SK-N-MC (cell line): ENCODE measurements at regions not wholly inside any gene's neighbourhood (a gene's known extent, or its start where the extent isn't known, plus 50 kb on each side); places are given as distances from the start of the nearest gene placed in this dataset.

Source experiments
- DNase-seq: peaks from one replicate; pipeline ENCODE4 v3.0.0-alpha.2; 2011; ENCODE audit warnings: low read depth, low spot score
- H3K27ac ChIP-seq: fragments of 200-600 bp; sonication (generic); 2 replicates; pipeline ENCODE4 v1.5.1; 2016; ENCODE audit warnings: mixed run types
- H3K36me3 ChIP-seq: fragments of 200-600 bp; sonication (generic); 2 replicates; pipeline ENCODE4 v1.6.1; 2017; ENCODE audit warnings: antibody characterized with exemption, low read length, mixed read lengths; ENCODE audit not compliant: insufficient read depth
- H3K4me3 ChIP-seq: fragments of 200-600 bp; sonication (generic); 2 replicates; pipeline ENCODE4 v1.5.1; 2016
- H3K9ac ChIP-seq: fragments of 200-600 bp; sonication (generic); 2 replicates; pipeline ENCODE4 v1.8.0; 2017; ENCODE audit warnings: mixed run types, mixed read lengths; ENCODE audit not compliant: insufficient read length
- H3K9me3 ChIP-seq: fragments of 200-600 bp; sonication (generic); 2 replicates; pipeline ENCODE4 v1.6.1; 2017; ENCODE audit warnings: low read depth, mild to moderate bottlenecking, antibody characterized with exemption, low read length, moderate library complexity, mixed read lengths
- EZH2 ChIP-seq: fragments of 200-600 bp; sonication (generic); IDR thresholded peaks from one replicate; pipeline ENCODE4 v1.6.1; 2017; ENCODE audit warnings: antibody characterized with exemption
- FOXP2 ChIP-seq: optimal IDR thresholded peaks from 2 replicates; pipeline ENCODE3; 2011; ENCODE audit warnings: mild to moderate bottlenecking, moderate library complexity; ENCODE audit not compliant: insufficient read depth; ENCODE audit errors: extremely low read length, control extremely low read depth
- POLR2AphosphoS5 ChIP-seq: IDR thresholded peaks from 2 replicates; pipeline ENCODE4 v1.6.1; 2012; ENCODE audit warnings: mild to moderate bottlenecking, low read depth, low read length, borderline replicate concordance

DNA sequence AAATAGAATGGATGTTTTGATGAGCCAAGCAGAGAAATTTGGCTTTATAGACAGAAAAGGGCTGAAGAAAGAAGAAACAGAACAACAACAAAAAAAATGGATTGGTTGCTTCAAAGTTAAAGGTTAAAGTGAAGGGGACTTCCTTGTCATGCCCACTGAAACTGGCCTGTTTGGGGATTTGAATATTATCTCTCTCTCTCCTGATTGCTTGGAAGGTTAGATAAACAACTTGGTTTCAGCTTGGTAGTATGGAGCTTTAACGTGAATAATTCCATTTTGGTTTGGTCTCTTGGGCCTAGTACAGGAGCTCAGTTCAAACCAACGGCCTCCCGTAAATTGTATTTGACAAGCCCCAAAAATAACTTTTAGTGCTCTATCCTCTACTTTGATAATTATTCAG, 70.8 kb upstream of the MBNL1 start:
- Histone ChIP-seq H3K4me3 (no peak overlapping the region), H3K27ac (no peak overlapping the region), H3K9me3 (no peaks in the 10 kb centered on the region), H3K36me3 (no peaks in the 10 kb centered on the region), H3K9ac (no peak overlapping the region)
- TF ChIP-seq EZH2, result no peak
- DNase-seq, result no peak

DNA sequence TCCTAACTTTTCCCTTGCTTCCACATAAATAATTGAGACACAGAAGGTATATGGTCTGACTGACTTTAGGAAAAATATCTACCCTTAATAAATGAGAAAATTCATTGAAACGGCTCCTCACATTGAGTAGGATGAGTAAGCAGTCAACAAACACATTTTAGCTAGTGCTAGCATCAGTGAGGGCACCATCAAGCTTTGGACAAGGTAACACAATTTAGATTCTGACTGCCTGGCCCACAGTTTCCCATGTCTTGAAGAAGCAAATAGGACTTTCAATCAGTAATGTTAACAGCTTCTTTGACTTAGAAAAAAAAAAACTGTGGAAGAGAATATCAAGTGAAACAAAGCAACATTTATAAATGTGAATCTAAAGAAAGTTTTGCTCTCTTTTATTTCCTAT, 70.1 kb upstream of the MBNL1 start:
- H3K36me3 ChIP-seq, result no peaks in the 10 kb centered on the region
- H3K9ac ChIP-seq, result no peak overlapping the region
- TF ChIP-seq FOXP2, result no peak
- no peak for TF ChIP-seq POLR2AphosphoS5
- no peak for TF ChIP-seq EZH2
- no peak for DNase-seq
- peak overlapping the region; percentile 19; the same call in 1 of the 2 replicates for H3K27ac ChIP-seq
- no peak overlapping the region for H3K4me3 ChIP-seq
- no peaks in the 10 kb centered on the region for H3K9me3 ChIP-seq

DNA sequence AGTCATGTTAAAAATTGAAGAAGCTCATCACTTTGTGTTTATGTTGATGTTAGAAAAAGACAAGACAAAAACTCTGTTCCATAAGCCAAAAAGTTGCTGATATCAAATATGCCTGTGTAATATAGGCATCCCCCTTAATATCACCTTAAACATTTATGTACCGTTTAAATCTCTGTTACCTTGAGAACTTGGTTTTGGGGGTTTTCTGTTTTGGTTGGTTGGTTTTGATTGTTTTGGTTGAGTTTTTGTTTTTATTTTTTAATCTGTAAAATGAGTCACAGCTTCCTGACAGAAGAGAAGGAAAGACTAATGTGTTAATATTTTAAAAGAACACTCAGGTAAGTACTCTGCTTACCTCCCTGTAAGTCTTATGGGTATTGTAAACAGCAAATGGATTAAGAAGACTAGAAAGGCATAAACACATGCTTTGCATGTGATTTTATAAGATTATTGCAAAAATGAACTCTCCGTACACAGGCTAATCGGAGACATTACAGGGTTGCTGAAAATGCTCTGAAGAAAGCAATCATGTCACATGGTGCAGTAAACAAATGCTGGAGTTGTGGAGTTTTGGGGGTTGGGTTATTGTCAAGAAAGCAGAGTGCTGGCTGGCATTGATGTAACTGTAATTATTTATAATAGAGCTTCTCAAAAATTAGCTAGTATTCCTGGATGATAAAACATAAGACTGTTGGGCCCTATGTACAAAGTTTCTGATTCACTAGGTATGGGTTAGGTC, 69.5 kb upstream of the MBNL1 start:
- Histone ChIP-seq H3K36me3 (no peaks in the 10 kb centered on the region), H3K27ac (peak overlapping the region; percentile 74), H3K9ac (no peak overlapping the region), H3K9me3 (no peaks in the 10 kb centered on the region), H3K4me3 (no peak overlapping the region)
- TF ChIP-seq FOXP2 (peak; percentile 17), EZH2 (no peak), POLR2AphosphoS5 (no peak)
- no peak for DNase-seq

DNA sequence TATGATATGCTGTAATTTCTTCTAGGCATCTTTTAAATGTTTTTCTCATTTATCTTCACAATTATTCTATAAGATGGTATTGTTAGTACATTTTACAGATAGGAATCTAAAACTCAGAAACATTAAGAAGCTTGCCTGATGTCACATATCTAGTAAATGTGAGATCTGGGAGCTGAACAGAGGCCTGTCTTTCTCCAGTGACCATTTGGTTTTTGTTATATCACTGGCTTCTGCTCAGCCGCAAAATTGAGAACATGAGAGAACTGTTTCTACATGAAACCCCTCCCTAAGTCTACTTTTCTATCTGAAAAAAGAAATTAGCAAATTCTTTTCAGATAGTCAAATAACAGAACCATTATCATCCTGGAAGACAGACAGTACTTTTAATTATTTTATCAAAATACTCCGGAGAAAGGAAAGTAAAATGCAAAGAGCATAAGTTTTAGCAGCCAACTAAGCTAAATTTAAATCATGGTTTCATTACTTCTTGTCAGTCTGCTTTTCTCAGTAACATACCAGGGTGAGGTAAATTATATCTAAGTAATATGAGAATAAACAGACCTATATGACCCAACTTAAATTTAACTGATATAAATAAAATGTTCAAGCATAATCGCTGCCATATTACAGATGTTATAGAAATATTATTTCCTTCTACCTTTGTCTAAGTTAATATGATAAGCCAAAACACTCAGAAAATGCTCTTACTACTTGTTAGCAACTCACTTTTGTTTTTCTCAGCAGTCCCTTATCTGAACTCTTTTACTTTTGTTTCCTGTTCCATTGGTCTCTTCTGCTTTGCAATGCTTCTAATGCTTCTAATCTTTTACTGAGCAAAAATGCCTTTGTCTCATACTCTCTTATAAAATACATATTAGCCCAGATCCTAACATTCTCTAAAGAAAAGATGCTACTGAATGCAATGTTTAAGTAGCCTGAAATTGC, 68.0 kb upstream of the MBNL1 start:
- Histone ChIP-seq H3K9ac (peak overlapping the region; percentile 37), H3K9me3 (no peaks in the 10 kb centered on the region), H3K4me3 (peak overlapping the region; percentile 26), H3K36me3 (no peaks in the 10 kb centered on the region), H3K27ac (peak overlapping the region; percentile 74)
- no peak for DNase-seq
- TF ChIP-seq FOXP2 (no peak), POLR2AphosphoS5 (no peak), EZH2 (no peak)

GRCh38 chr3:152202976-152203626, 65.6 kb upstream of the MBNL1 start:
- no peak for TF ChIP-seq EZH2
- no peak for TF ChIP-seq POLR2AphosphoS5
- TF ChIP-seq FOXP2, result no peak
- Histone ChIP-seq H3K9ac (peak overlapping the region; percentile 71), H3K36me3 (no peaks in the 10 kb centered on the region), H3K4me3 (peak overlapping the region; percentile 65), H3K27ac (peak overlapping the region; percentile 88), H3K9me3 (no peaks in the 10 kb centered on the region)
- DNase-seq, result no peak

DNA sequence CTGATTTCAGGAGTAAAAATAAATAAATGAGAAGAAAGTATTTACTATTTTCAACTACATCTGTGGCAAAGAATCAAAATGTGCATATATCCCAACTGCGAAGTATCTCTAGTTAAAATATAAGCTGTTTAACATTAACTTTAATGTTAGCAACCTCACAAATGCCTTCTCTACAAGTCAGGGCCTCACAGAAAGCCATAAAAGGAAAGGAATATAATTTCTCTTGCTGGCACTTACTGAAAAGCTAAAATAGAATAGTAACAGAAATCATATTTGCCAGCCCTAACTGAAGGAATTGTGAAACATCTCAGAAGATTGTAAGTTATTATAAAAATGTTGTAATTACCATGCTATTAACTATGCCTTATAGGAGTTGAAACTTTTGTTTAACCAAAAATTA, 65.1 kb upstream of the MBNL1 start:
- no peaks in the 10 kb centered on the region for H3K9me3 ChIP-seq
- peak overlapping the region; percentile 71 for H3K9ac ChIP-seq
- no peak for TF ChIP-seq POLR2AphosphoS5
- no peak for TF ChIP-seq FOXP2
- no peak for TF ChIP-seq EZH2
- H3K27ac ChIP-seq, result peak overlapping the region; percentile 88
- H3K36me3 ChIP-seq, result no peaks in the 10 kb centered on the region
- H3K4me3 ChIP-seq, result peak overlapping the region; percentile 65
- no peak for DNase-seq

DNA sequence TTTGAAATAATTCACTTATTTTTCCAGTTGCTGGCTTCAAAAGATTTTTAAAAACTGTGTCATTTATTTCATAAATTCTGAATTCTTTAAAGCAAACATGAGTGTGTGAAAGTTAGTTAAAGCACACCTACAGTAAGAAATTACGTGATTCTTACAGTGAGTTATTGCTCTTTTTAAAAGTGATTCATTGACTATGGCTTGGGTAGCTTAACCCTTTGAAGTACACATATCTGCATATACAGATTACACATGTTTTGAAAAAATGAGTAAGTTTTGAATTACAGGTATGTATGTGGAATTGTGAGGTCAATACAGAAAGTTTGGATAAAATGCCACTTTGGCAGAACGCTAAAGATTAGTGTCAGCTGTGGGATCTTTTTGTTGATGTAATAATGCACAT, 64.5 kb upstream of the MBNL1 start:
- Histone ChIP-seq H3K9ac (peak overlapping the region; percentile 71), H3K4me3 (peak overlapping the region; percentile 65), H3K27ac (peak overlapping the region; percentile 88), H3K36me3 (no peaks in the 10 kb centered on the region), H3K9me3 (no peaks in the 10 kb centered on the region)
- DNase-seq, result no peak
- TF ChIP-seq EZH2 (no peak), POLR2AphosphoS5 (no peak), FOXP2 (no peak)

DNA sequence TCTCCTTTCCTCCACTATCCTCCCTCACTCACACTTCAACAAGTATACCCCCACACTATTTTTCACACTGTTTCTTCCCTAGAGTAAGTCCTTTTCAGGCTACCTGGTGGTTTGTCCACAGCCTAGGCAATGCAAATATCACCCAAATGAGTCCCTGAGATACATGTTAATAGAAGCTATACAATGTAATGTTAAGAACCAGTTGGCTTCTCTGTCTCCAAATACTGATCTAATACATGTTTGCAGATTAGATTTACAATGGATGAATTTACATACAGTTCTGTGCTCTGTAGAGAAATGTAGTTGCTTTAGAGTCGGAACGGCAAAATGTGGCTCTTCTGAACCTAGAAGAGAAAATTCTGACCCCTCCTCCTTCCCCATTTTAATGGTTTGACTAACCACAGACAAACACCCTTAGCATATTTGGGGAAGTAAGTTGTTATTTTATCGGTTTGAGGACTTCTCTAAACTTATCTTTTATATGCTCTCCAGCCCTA, 63.6 kb upstream of the MBNL1 start:
- no peaks in the 10 kb centered on the region for H3K36me3 ChIP-seq
- DNase-seq, result no peak
- H3K27ac ChIP-seq, result peak overlapping the region; percentile 88
- TF ChIP-seq FOXP2, result no peak
- no peak for TF ChIP-seq POLR2AphosphoS5
- TF ChIP-seq EZH2, result no peak
- no peaks in the 10 kb centered on the region for H3K9me3 ChIP-seq
- H3K4me3 ChIP-seq, result peak overlapping the region; percentile 63
- H3K9ac ChIP-seq, result peak overlapping the region; percentile 50
